ENCODE measurements at regions not wholly inside any gene's neighbourhood (a gene's known extent, or its start where the extent isn't known, plus 50 kb on each side); places are given as distances from the start of the nearest gene placed in this dataset.

DNA sequence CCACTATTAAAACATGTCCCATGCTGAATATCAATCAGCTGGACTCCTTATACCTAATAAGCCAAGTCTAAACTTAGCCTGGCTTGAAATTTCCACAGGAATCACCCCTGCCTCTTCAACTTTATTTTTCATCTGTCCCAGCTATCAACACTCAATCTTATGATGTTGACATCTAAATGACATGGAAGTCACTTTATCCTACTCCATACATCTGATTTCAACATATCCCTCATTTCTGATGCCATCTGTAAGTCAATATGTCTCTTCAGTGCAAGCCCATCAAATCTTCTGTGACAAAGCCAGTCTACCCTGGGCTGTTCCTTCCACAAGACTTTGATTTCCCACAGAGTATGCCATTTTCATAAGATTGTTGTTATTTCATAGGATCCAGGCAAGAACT is 143.6 kb upstream of the SEMA6D start:
- Mint-ChIP-seq H3K27me3 (no peaks in the 10 kb centered on the region), H3K36me3 (ENCODE audit: low read depth) (no peaks in the 10 kb centered on the region), H3K4me1 (no peaks in the 10 kb centered on the region), H3K4me3 (no peak overlapping the region), H3K9me3 (no peaks in the 10 kb centered on the region), H3K27ac (no peak overlapping the region)
- no peak for ATAC-seq
- no peak for DNase-seq

DNA sequence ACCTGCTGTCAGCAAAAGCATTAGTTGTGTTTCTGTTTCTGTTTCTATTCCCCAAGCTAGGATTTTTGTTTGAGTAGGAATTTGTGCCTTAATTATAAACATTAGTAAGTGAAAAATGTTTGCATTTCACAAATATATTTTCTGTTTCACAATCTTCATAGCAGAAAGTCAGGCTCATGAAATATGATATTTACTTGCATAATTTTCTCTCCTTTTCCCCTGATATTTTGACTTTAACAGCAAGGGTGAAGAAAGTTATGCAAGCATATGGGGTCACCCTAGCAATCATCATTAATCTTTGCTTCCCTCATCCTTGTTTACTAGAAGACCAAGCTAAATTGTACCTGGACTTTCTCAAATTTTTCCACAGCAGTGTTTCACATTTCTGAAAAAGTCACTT is 140.3 kb upstream of the SEMA6D start:
- H3K4me1 Mint-ChIP-seq: no peaks in the 10 kb centered on the region
- no peak for DNase-seq
- no peaks in the 10 kb centered on the region for H3K36me3 Mint-ChIP-seq (ENCODE audit: low read depth)
- H3K9me3 Mint-ChIP-seq: no peaks in the 10 kb centered on the region
- no peak overlapping the region for H3K4me3 Mint-ChIP-seq
- H3K27me3 Mint-ChIP-seq: no peaks in the 10 kb centered on the region
- ATAC-seq: no peak
- no peak overlapping the region for H3K27ac Mint-ChIP-seq

- Mint-ChIP-seq H3K27ac (no peak overlapping the region), H3K27me3 (no peaks in the 10 kb centered on the region), H3K9me3 (no peaks in the 10 kb centered on the region), H3K36me3 (ENCODE audit: low read depth) (no peaks in the 10 kb centered on the region), H3K4me1 (no peaks in the 10 kb centered on the region), H3K4me3 (no peak overlapping the region)
- ATAC-seq (no peak), DNase-seq (no peak)
Measured at GRCh38 chr15:47577461-47577860, 139.8 kb upstream of the SEMA6D start.

GRCh38 chr15:47582233-47582632 is 135.1 kb upstream of the SEMA6D start:
- Mint-ChIP-seq H3K36me3 (ENCODE audit: low read depth) (no peaks in the 10 kb centered on the region), H3K9me3 (no peaks in the 10 kb centered on the region)
- ATAC-seq: no peak

DNA sequence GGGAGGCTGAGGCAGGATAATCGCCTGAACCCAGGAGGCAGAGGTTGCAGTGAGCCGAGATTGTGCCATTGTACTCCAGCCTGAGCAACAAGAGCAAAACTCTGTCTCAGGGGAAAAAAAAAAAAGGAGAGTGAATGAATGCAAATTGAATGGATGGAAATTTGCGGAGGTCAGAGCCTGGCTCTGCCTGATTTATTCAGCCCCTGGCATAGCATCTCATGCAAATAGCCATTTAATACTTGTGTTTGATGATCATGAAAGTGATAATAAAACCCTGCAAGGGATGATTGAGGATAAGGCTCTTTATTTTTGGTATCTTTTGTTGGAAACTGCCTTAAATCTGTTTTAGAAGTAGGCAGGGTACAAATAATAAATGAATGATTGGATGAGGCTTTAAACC is 133.0 kb upstream of the SEMA6D start:
- DNase-seq: no peak
- Mint-ChIP-seq H3K36me3 (ENCODE audit: low read depth) (no peaks in the 10 kb centered on the region), H3K27ac (no peak overlapping the region), H3K4me1 (no peaks in the 10 kb centered on the region), H3K9me3 (no peaks in the 10 kb centered on the region), H3K4me3 (no peak overlapping the region), H3K27me3 (no peaks in the 10 kb centered on the region)
- ATAC-seq: no peak

More at GRCh38 chr15:47582233-47582632, 135.1 kb upstream of the SEMA6D start:
- Mint-ChIP-seq H3K4me1 (no peaks in the 10 kb centered on the region), H3K27ac (no peak overlapping the region), H3K27me3 (no peaks in the 10 kb centered on the region), H3K4me3 (no peak overlapping the region)
- DNase-seq: no peak

DNA sequence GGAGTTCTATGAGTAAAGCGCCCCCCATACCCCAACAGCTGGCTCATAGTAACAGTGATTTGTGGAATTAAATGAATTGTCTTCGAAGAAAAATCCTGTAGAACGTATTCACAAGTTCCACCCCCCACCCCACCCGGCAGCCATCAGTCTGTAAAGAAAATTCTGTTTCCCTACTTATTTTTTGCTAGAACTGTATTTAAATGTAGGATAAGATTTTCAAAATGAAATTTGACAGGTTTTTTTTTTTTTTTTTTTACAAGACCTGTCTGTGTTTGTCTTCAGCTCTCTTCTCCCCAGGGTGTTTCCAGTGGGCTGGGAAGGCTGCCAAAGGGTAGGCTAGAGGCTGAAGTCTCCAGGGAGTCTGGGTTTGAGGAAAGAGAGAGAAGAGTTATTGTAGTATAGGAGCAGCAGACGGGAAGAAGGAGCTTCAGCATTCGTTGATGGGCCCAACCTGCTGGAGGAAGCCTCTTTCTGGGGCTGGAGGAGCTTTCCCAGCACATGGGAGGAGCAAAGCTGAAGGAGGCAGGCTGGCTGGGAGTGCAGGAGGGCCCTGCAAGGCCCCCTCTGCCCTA is 130.6 kb upstream of the SEMA6D start:
- H3K4me3 Mint-ChIP-seq: no peak overlapping the region
- DNase-seq: no peak
- H3K27ac Mint-ChIP-seq: no peak overlapping the region
- ATAC-seq: no peak
- H3K36me3 Mint-ChIP-seq (ENCODE audit: low read depth): no peaks in the 10 kb centered on the region
- H3K4me1 Mint-ChIP-seq: no peaks in the 10 kb centered on the region
- peaks cover 2% of the 10 kb centered on the region for H3K27me3 Mint-ChIP-seq
- H3K9me3 Mint-ChIP-seq: no peaks in the 10 kb centered on the region

DNA sequence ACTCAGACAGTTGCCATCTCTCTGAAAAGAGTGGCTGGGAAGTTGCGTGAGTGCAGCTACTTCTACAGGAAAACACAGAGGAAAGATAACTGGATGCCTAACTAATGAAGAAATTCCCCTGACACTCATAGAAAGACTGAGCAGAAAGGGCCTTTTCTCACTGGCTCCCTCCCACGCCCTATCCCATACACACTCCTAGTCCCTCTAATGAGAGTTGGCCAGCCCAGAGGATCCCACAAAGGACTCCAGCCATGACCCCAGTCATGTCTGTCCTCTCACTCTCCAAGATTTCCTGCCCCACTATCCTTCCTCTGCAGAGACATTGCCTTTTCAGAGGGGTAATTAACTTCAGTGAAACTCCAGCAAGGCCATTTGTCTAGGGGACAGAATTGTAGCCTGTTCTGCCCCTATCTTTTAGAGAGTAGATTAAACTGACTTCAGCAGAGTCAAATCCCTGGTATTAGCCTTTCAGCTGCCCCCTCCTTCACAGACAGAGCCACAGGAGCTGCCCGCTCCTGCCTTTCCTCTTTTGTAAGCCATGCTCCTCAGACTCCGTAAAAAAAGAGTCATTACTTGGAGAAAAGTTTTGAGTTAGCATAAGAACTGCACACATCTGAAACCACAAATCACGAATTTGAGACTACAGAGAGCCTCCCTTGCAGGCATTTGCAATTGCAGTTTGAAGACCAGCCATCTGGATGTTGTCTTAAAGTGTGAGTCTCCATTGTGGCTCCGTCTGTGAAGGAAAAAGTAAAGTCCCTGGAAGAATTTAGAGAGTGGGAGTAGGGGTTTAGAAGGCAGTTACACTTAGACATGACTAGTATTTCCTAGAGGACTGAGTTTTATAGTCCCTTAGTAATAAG is 129.1 kb upstream of the SEMA6D start:
- H3K36me3 Mint-ChIP-seq (ENCODE audit: low read depth): no peaks in the 10 kb centered on the region
- DNase-seq: no peak
- H3K4me1 Mint-ChIP-seq: no peaks in the 10 kb centered on the region
- H3K4me3 Mint-ChIP-seq: no peak overlapping the region
- H3K27me3 Mint-ChIP-seq: peaks cover 2% of the 10 kb centered on the region
- H3K9me3 Mint-ChIP-seq: no peaks in the 10 kb centered on the region
- no peak overlapping the region for H3K27ac Mint-ChIP-seq
- no peak for ATAC-seq

- H3K27ac Mint-ChIP-seq: no peak overlapping the region
- H3K27me3 Mint-ChIP-seq: peaks cover 2% of the 10 kb centered on the region
- DNase-seq (no peak), ATAC-seq (no peak)
- H3K9me3 Mint-ChIP-seq: peaks cover under 1% of the 10 kb centered on the region
- H3K4me3 Mint-ChIP-seq: no peak overlapping the region
- no peaks in the 10 kb centered on the region for H3K4me1 Mint-ChIP-seq
- H3K36me3 Mint-ChIP-seq (ENCODE audit: low read depth): no peaks in the 10 kb centered on the region
Measured at GRCh38 chr15:47588958-47589357, 128.3 kb upstream of the SEMA6D start.

DNA sequence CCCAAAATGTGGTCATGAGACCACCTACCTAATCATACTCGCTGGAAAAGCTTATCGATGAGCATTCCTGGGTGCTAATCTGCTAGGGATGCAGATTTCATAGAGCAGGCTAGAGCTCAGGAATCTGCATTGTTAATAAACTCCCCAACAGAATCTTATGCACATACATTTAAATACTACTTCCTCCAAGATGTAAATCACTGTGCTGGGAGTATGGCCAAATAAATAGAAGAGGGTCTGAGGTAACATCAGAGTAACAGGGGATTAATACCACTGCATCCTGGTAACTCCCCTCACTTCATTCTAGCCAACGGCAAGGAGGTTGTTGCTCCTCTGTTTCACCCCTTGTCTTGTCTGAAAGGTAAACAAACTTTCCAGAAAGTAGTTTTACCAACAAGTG is 118.3 kb upstream of the SEMA6D start:
- Mint-ChIP-seq H3K36me3 (ENCODE audit: low read depth) (no peaks in the 10 kb centered on the region), H3K27ac (no peak overlapping the region), H3K4me1 (no peaks in the 10 kb centered on the region), H3K9me3 (peaks cover 16% of the 10 kb centered on the region), H3K4me3 (no peak overlapping the region), H3K27me3 (peaks cover 3% of the 10 kb centered on the region)
- DNase-seq: no peak
- ATAC-seq: no peak

GRCh38 chr15:47599806-47600205 is 117.5 kb upstream of the SEMA6D start:
- no peak for DNase-seq
- H3K9me3 Mint-ChIP-seq: peaks cover 8% of the 10 kb centered on the region
- H3K36me3 Mint-ChIP-seq (ENCODE audit: low read depth): no peaks in the 10 kb centered on the region
- H3K27me3 Mint-ChIP-seq: no peaks in the 10 kb centered on the region
- no peak overlapping the region for H3K27ac Mint-ChIP-seq
- H3K4me3 Mint-ChIP-seq: no peak overlapping the region
- no peak for ATAC-seq
- no peaks in the 10 kb centered on the region for H3K4me1 Mint-ChIP-seq

GRCh38 chr15:47602121-47602520 is 115.2 kb upstream of the SEMA6D start:
- Mint-ChIP-seq H3K4me3 (no peak overlapping the region), H3K27me3 (no peaks in the 10 kb centered on the region), H3K27ac (no peak overlapping the region), H3K36me3 (ENCODE audit: low read depth) (no peaks in the 10 kb centered on the region), H3K4me1 (no peaks in the 10 kb centered on the region), H3K9me3 (no peaks in the 10 kb centered on the region)
- ATAC-seq (no peak), DNase-seq (no peak)

DNA sequence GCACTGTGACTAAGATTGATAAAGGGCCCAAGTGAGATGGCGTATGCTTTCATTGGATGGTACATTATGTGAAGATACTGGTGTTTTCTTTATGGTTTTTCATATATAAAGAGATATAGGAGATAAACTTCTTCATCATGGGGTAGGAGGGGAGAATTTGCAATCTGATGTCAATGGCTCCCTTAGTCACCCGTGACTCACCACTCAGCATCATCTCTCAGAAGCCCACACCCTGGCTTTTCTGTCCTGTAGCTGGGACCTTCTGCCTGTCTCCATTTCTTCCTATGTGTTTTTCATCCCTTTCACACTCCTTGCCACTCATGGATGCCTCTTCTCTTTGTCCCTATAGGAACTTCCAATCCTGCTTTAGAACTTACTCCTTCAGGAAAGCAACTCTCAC is 114.3 kb upstream of the SEMA6D start:
- H3K27me3 Mint-ChIP-seq: no peaks in the 10 kb centered on the region
- DNase-seq: no peak

DNA sequence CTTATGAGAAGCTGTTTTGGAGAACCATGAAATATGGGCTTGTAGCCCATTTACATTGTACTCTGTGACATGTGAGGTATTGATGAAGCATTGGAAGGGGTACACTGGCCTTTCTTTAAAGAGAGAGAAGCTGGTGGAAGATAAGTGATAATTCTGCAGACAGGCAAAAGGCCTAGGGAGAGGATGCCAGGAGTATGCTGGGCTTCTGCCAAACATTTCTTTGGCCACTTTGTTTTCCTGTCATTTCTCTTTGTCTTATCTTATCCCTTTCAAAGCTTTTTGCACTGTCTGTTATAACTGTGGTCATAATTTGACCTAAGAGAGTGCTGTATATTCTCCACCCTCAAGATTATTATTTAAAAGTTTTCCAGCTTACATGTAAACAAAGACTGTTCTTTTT is 109.6 kb upstream of the SEMA6D start:
- Mint-ChIP-seq H3K27me3 (peaks cover 5% of the 10 kb centered on the region), H3K9me3 (no peaks in the 10 kb centered on the region), H3K36me3 (ENCODE audit: low read depth) (no peaks in the 10 kb centered on the region), H3K4me3 (no peak overlapping the region), H3K27ac (no peak overlapping the region), H3K4me1 (no peaks in the 10 kb centered on the region)
- DNase-seq (no peak), ATAC-seq (no peak)

More for the DNA sequence above, 114.3 kb upstream of the SEMA6D start:
- Mint-ChIP-seq H3K4me3 (no peak overlapping the region), H3K9me3 (no peaks in the 10 kb centered on the region), H3K36me3 (ENCODE audit: low read depth) (no peaks in the 10 kb centered on the region), H3K27ac (no peak overlapping the region), H3K4me1 (no peaks in the 10 kb centered on the region)
- ATAC-seq: no peak

DNA sequence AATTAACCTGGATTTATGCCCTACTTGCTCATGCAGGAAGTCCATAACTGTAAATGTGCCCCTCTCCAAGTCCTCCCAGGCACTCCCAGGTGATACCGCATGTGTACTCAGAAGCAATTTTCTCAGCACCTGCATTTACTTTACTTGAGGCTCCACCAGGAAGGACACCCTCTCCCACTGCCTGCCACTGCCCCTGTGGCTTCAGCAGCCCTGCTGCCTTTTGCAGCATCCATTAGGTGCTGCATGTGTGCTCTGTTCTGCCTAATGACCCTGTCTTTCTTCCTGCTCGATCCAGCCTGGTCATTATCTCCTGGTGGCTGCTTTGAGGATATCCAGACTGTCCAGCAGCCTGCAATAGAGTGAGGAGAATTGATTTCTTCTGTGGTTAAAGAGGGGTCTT is 107.6 kb upstream of the SEMA6D start:
- Mint-ChIP-seq H3K4me1 (no peaks in the 10 kb centered on the region), H3K4me3 (no peak overlapping the region), H3K27me3 (peaks cover 5% of the 10 kb centered on the region), H3K9me3 (no peaks in the 10 kb centered on the region), H3K36me3 (ENCODE audit: low read depth) (no peaks in the 10 kb centered on the region), H3K27ac (no peak overlapping the region)
- no peak for ATAC-seq
- no peak for DNase-seq

DNA sequence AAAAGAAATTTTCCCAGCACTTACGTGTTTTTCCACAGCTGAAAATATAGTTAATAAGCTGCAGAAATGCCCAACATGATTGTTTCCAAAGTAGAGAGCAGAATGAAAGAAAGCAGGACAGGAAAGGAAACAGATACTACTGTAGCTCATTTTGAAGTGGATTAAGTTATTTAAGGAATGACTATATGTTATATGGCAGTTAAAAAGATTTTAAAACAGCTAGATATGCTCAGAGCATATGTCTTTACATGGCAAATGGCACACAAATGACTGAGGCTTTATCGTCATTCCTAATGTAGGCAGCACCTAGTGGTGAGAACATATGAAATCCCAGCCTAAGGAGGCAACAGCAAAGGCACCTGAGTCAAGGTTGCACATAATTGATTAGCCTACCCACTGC is 106.6 kb upstream of the SEMA6D start:
- Mint-ChIP-seq H3K4me3 (no peak overlapping the region), H3K4me1 (no peaks in the 10 kb centered on the region), H3K36me3 (ENCODE audit: low read depth) (no peaks in the 10 kb centered on the region), H3K27ac (no peak overlapping the region), H3K27me3 (peaks cover 5% of the 10 kb centered on the region), H3K9me3 (no peaks in the 10 kb centered on the region)
- DNase-seq (no peak), ATAC-seq (no peak)

Data from activated naive CD8-positive, alpha-beta T cell treated with anti-CD3 and anti-CD28 coated beads, Interleukin-2, amount 50 U/mL, for 24 hours (primary cell).